Esophagus squamous epithelium (tissue), 4 donors: ENCODE measurements at regions not wholly inside any gene's neighbourhood (a gene's known extent, or its start where the extent isn't known, plus 50 kb on each side); places are given as distances from the start of the nearest gene placed in this dataset.

ENCODE experiments used
- CTCF ChIP-seq, 6 experiments: fragments of 450-650 bp in 4 of 6; fragments of 200-600 bp in 2 of 6; sonication (generic) in 2 of 6; IDR thresholded peaks; one replicate each; pipeline ENCODE4 v1.5.1; 2016 to 2019; ENCODE audit warnings: antibody characterized with exemption in 6 of 6, mild to moderate bottlenecking in 4 of 6, moderate library complexity in 4 of 6
- POLR2A ChIP-seq, 4 donors: fragments of 450-650 bp; IDR thresholded peaks; one replicate each; pipeline ENCODE4 v1.6.1; 2017; ENCODE audit warnings: antibody characterized with exemption in 4 of 4, mild to moderate bottlenecking in 4 of 4, moderate library complexity in 3 of 4

GRCh38 chr3:72065236-72065635 is 280.3 kb upstream of the PROK2 start:
- no peak for TF ChIP-seq CTCF (IDR thresholded peaks at IDR 0.05)
- no peak for TF ChIP-seq POLR2A (IDR thresholded peaks at IDR 0.05)
